ENCODE measurements at regions not wholly inside any gene's neighbourhood (a gene's known extent, or its start where the extent isn't known, plus 50 kb on each side); places are given as distances from the start of the nearest gene placed in this dataset.

GRCh38 chr20:18921291-18921690 is 107.7 kb downstream of the SCP2D1 start:
- Histone ChIP-seq H3K79me2 (ENCODE audit: insufficient read depth) (no peaks in the 10 kb centered on the region), H3K27ac (ENCODE audit: low read depth in 2 of 2, low read length in 1 of 2) (no peak overlapping the region), H2AFZ (ENCODE audit: low read depth) (no peak overlapping the region), H3K27me3 (ENCODE audit: insufficient read depth) (no peaks in the 10 kb centered on the region), H3K4me3 (ENCODE audit: low read depth in 2 of 2, low read length in 1 of 2) (no peak overlapping the region), H4K20me1 (ENCODE audit: insufficient read depth) (no peaks in the 10 kb centered on the region), H3K9me2 (no peaks in the 10 kb centered on the region), H3K4me1 (ENCODE audit: control insufficient read depth in 1 of 2, insufficient read depth in 2 of 2, low read depth in 1 of 2, low read length in 1 of 2) (peaks cover 0 to 7% of the 10 kb centered on the region in 2 experiments; a peak in 1 of 4 replicates), H3K9ac (no peak overlapping the region), H3F3A (replicated peaks; ENCODE audit: insufficient read depth) (peaks cover 10% of the 10 kb centered on the region), H3K36me3 (replicated peaks in 1 of 2; ENCODE audit: control insufficient read depth in 1 of 2, insufficient read depth in 2 of 2, low read length in 1 of 2) (no peaks in the 10 kb centered on the region), H3K4me2 (no peak overlapping the region), H3K9me3 (no peaks in the 10 kb centered on the region)
- ChIA-PET POLR2A (no interaction called here), CTCF (no interaction called here)
- no peak for DNase-seq
- WGBS (ENCODE audit: low lambda C conversion rate) = 23% methylated on average over 3 of the region's 3 CpGs
- TF ChIP-seq CTCF (IDR thresholded peaks at IDR 0.05) (no peak), FOSL2 (IDR thresholded peaks at IDR 0.05; ENCODE audit: borderline replicate concordance, low read depth) (no peak), TAF1 (IDR thresholded peaks at IDR 0.05; ENCODE audit: borderline replicate concordance, low read depth, low read length) (no peak), RCOR1 (IDR thresholded peaks at IDR 0.05; ENCODE audit: low read length) (no peak), EZH2phosphoT487 (IDR thresholded peaks at IDR 0.05; ENCODE audit: borderline replicate concordance, low read depth) (no peak), ELF1 (IDR thresholded peaks at IDR 0.05) (no peak), SIN3A (IDR thresholded peaks at IDR 0.05; ENCODE audit: borderline replicate concordance, low read depth, low read length) (no peak), NRF1 (IDR thresholded peaks at IDR 0.05; ENCODE audit: low read depth, low read length) (no peak), FOXJ3 (CRISPR knock-in tag; IDR thresholded peaks at IDR 0.05) (no peak), MXI1 (IDR thresholded peaks at IDR 0.05; ENCODE audit: low read depth, low read length) (no peak), FOXM1 (IDR thresholded peaks at IDR 0.05; ENCODE audit: low read depth) (no peak), MEF2A (IDR thresholded peaks at IDR 0.05; ENCODE audit: borderline replicate concordance, low read depth) (no peak), TCF12 (IDR thresholded peaks at IDR 0.05) (no peak), RXRA (IDR thresholded peaks at IDR 0.05; ENCODE audit: borderline replicate concordance, low read depth) (no peak), GATA2 (CRISPR knock-in tag; IDR thresholded peaks at IDR 0.05) (no peak)

- Histone ChIP-seq H3K9me3 (no peaks in the 10 kb centered on the region), H3K9me2 (no peaks in the 10 kb centered on the region), H3K27me3 (ENCODE audit: insufficient read depth) (no peaks in the 10 kb centered on the region), H3K4me3 (ENCODE audit: low read depth in 2 of 2, low read length in 1 of 2) (no peak overlapping the region), H3F3A (replicated peaks; ENCODE audit: insufficient read depth) (peaks cover 3% of the 10 kb centered on the region), H3K4me1 (ENCODE audit: control insufficient read depth in 1 of 2, insufficient read depth in 2 of 2, low read depth in 1 of 2, low read length in 1 of 2) (0 out of 4 replicates have a peak, but pooled peaks cover 0 to 5% of the 10 kb centered on the region in 2 experiments), H3K79me2 (ENCODE audit: insufficient read depth) (no peaks in the 10 kb centered on the region), H3K4me2 (no peak overlapping the region), H3K9ac (no peak overlapping the region), H3K27ac (ENCODE audit: low read depth in 2 of 2, low read length in 1 of 2) (no peak overlapping the region), H2AFZ (ENCODE audit: low read depth) (no peak overlapping the region), H3K36me3 (replicated peaks in 1 of 2; ENCODE audit: control insufficient read depth in 1 of 2, insufficient read depth in 2 of 2, low read length in 1 of 2) (no peaks in the 10 kb centered on the region), H4K20me1 (ENCODE audit: insufficient read depth) (no peaks in the 10 kb centered on the region)
- ChIA-PET POLR2A (no interaction called here), CTCF (no interaction called here)
- no peak for DNase-seq
- 6% methylated on average over 3 of the region's 3 CpGs for WGBS (ENCODE audit: low lambda C conversion rate)
- no peak for TF ChIP-seq FOSL2 (IDR thresholded peaks at IDR 0.05; ENCODE audit: borderline replicate concordance, low read depth)
- no peak for TF ChIP-seq RAD21 (IDR thresholded peaks at IDR 0.05; ENCODE audit: low read length)
- TF ChIP-seq RFX5 (IDR thresholded peaks at IDR 0.05; ENCODE audit: low read length) = no peak
- TF ChIP-seq IRF3 (IDR thresholded peaks at IDR 0.05; ENCODE audit: low read depth, low read length) = no peak
- TF ChIP-seq EP300 (IDR thresholded peaks at IDR 0.05; ENCODE audit: borderline replicate concordance in 1 of 2, low read depth in 1 of 2, low read length in 1 of 2) = no peak
- no peak for TF ChIP-seq NFIC (IDR thresholded peaks at IDR 0.05; ENCODE audit: borderline replicate concordance)
- TF ChIP-seq GATA2 (CRISPR knock-in tag; IDR thresholded peaks at IDR 0.05) = no peak
- TF ChIP-seq MEF2A (IDR thresholded peaks at IDR 0.05; ENCODE audit: borderline replicate concordance, low read depth) = no peak
- no peak for TF ChIP-seq TCF12 (IDR thresholded peaks at IDR 0.05)
- TF ChIP-seq EZH2phosphoT487 (IDR thresholded peaks at IDR 0.05; ENCODE audit: borderline replicate concordance, low read depth) = no peak
Observed at GRCh38 chr20:18922251-18922650, 108.7 kb downstream of the SCP2D1 start.
